Cardiac fibroblast (primary cell): ENCODE measurements at regions not wholly inside any gene's neighbourhood (a gene's known extent, or its start where the extent isn't known, plus 50 kb on each side); places are given as distances from the start of the nearest gene placed in this dataset.

Source experiments
- DNase-seq, 2 donors: peaks; one replicate each; pipeline versions ENCODE4 v3.0.0 to v3.0.0-alpha.2; 2010; ENCODE audit warnings: low read depth in 2 of 2
- H3K4me3 ChIP-seq, 2 donors: replicated peaks in 1 of 2; 1 replicate in 1 of 2; 2 replicates in 1 of 2; pipeline ENCODE4 v1.5.1; 2011; ENCODE audit warnings: low read depth in 2 of 2, low read length in 2 of 2, mild to moderate bottlenecking in 2 of 2, moderate library complexity in 1 of 2
- TF ChIP-seq, protein P1 (sequence below): IDR thresholded peaks from one replicate; pipeline ENCODE4 v1.5.1; 2011; ENCODE audit warnings: low read depth, mild to moderate bottlenecking, low read length, inconsistent platforms

DNA sequence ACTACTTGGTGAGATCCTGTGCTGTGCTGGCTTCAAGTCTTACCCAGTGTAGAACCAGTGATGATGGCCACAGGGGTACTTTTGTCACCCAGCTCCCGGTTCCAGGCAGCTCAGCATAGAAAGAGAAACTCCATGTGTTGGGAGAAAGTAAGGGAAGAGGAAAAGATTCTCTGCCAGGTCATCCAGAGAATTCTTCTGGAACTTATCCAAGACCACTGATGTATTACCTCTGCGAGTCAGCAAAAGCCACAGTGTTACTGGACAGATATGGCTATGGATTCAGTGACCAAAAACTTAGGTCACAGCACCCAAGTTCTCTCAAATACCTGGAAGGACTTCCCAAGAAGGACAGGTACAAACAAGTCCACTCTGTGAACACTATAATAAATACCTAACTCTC is 399.5 kb upstream of the MIR17HG start:
- TF ChIP-seq, protein P1, sequence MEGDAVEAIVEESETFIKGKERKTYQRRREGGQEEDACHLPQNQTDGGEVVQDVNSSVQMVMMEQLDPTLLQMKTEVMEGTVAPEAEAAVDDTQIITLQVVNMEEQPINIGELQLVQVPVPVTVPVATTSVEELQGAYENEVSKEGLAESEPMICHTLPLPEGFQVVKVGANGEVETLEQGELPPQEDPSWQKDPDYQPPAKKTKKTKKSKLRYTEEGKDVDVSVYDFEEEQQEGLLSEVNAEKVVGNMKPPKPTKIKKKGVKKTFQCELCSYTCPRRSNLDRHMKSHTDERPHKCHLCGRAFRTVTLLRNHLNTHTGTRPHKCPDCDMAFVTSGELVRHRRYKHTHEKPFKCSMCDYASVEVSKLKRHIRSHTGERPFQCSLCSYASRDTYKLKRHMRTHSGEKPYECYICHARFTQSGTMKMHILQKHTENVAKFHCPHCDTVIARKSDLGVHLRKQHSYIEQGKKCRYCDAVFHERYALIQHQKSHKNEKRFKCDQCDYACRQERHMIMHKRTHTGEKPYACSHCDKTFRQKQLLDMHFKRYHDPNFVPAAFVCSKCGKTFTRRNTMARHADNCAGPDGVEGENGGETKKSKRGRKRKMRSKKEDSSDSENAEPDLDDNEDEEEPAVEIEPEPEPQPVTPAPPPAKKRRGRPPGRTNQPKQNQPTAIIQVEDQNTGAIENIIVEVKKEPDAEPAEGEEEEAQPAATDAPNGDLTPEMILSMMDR, result no peak
- no peak for DNase-seq
- H3K4me3 ChIP-seq, result no peak overlapping the region

DNA sequence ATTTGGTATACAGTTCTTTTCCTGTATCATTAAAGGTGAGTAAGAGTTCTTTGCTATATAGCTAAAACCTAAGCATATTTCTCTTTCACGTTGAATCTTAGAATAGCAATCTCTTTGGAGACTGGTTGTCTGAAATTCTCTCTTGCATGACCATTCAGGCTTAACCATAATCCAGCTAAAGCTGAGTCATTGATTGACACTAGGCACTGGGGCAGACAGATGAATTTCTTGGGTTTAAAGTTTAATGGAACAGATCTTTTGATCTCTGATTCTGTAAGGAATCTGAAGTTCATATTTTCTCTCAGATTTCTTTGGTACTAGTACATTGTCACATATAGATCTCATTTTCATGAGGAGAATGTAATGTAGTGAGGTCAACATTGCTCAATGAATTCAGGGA is 397.3 kb upstream of the MIR17HG start:
- TF ChIP-seq, protein P1, result no peak
- no peak overlapping the region for H3K4me3 ChIP-seq
- DNase-seq, result no peak

DNA sequence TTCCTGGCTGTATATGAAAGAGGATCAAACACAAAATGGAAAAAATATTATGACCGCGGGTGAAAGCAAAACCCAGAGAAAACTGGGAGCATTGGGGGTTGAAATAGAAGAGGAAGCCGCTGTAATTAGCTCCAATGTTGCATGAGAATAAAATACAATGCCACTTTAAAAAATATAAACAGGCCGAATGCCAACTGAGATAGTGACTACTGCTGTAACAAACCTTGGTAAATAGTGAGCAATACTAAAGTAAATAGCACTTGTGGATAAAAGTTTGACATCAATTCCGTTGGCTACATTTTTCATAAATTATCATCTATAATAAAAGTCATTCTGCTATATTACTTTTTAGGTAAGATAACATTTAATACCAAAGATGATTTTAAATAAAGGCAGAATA is 395.8 kb upstream of the MIR17HG start:
- TF ChIP-seq, protein P1, result no peak
- no peak for DNase-seq
- no peak overlapping the region for H3K4me3 ChIP-seq

DNA sequence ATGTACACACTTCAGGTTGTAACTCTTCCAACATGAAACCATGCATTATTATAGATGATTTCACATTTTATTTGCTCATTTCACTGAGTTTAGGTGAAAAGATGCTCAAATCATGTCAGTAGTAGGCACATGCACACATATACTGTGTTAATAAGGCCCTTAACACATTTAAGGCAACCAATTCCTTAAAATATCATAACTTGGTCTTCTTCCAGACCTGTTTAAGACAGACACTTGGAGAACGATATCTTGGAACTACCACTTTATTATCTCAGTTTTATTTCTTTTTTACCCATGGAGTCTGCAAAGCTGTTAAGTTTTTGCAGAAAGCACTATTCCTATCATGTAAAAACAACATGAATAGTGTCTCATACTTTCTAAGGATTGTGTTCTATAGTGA is 395.2 kb upstream of the MIR17HG start:
- DNase-seq, result no peak
- TF ChIP-seq, protein P1, result no peak
- H3K4me3 ChIP-seq, result no peak overlapping the region

DNA sequence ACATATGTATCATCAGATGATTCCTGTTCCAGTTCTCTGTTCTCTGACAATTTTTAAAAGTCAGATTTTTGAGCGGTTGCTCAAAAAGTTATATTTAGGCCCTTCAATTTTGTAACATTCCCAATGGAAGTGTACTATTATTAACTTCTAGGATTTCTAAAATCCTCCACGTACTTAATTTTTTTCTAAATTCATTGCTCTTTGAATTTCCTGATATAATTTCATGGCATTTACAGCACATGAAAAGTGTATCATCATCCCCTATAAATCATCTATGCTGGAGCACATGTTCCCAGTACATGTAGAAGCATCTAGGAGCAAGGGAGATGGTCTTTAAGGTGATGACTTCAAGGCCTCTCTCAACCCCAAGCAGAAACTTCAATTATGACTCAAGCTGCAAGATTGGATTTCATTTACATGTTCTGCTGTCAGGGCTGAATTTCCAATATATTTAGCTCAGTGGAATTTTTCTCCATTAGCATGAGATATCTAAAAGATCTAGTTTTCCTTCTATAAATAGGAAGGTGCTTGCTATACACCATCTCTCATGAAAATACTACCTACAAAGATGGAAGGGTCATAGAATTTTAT is 392.8 kb upstream of the MIR17HG start:
- no peak overlapping the region for H3K4me3 ChIP-seq
- TF ChIP-seq, protein P1, result no peak
- no peak for DNase-seq

DNA sequence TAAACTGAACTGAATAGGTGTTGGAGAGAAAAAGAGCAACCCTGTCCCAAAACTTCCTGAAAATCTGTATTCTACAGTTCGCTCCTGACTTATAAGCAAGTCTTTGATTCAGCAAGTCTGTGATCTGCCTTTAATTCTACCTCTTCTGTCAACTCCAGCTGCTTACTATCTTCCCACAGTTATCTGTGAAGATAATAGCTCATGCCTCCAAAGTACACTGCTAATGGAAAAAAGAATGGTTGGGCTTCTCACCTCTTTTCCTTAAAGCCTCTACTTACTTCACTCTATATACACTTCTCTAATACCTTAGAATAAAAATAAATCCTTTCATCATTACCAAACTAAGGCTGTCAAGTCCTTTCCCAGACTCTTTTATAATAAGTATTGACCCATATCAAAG is 391.5 kb upstream of the MIR17HG start:
- H3K4me3 ChIP-seq, result no peak overlapping the region
- no peak for DNase-seq
- TF ChIP-seq, protein P1, result no peak

DNA sequence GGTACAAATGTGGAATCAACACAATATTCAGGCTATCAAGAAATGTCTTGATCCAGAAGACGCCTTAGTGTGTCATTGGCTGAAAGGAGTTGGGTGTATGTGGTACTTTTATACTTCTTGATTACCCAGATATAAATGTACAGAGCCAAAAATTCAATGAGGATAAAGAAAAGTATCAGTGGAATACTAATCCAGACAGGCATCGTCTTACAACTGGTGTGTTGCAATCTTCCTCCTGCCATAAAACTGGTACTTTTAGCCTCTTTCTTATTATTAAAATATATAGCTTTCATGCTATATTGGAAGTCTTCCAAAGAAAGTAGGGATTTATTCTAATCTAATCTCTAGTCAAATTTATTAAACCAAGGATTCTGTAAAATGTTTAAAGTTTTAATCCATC is 388.6 kb upstream of the MIR17HG start:
- H3K4me3 ChIP-seq, result no peak overlapping the region
- TF ChIP-seq, protein P1, result no peak
- DNase-seq, result no peak
